ENCODE measurements at regions not wholly inside any gene's neighbourhood (a gene's known extent, or its start where the extent isn't known, plus 50 kb on each side); places are given as distances from the start of the nearest gene placed in this dataset.

- no peak for DNase-seq (ENCODE audit: low read depth)
- TF ChIP-seq, protein P1, sequence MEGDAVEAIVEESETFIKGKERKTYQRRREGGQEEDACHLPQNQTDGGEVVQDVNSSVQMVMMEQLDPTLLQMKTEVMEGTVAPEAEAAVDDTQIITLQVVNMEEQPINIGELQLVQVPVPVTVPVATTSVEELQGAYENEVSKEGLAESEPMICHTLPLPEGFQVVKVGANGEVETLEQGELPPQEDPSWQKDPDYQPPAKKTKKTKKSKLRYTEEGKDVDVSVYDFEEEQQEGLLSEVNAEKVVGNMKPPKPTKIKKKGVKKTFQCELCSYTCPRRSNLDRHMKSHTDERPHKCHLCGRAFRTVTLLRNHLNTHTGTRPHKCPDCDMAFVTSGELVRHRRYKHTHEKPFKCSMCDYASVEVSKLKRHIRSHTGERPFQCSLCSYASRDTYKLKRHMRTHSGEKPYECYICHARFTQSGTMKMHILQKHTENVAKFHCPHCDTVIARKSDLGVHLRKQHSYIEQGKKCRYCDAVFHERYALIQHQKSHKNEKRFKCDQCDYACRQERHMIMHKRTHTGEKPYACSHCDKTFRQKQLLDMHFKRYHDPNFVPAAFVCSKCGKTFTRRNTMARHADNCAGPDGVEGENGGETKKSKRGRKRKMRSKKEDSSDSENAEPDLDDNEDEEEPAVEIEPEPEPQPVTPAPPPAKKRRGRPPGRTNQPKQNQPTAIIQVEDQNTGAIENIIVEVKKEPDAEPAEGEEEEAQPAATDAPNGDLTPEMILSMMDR (IDR thresholded peaks at IDR 0.05; ENCODE audit: low read length, missing control alignments) = no peak
- no peak overlapping the region for H3K4me3 ChIP-seq (replicated peaks; ENCODE audit: low read depth, low read length)
These were observed 189.1 kb upstream of the SALL3 start for GRCh38 chr18:78790511-78790910.

DNA sequence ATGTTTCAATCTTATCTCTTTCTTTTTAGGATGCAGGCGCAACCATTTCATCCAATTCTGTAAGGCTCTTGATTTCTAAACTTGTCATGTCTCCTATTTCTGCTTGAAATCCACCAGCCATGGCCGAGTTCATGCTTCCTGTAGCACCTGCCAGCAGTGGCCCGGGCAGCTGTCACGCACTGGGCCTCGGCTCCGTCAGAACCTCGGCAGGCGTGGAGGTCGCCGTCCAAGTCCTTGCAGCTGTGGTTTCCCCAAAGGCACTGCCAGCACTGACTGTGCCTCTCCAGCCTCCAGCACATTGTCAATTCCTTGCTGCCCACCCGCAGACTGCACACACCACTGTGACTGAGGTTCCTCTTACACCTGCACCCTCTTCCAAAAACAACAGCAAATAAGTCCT, 188.7 kb upstream of the SALL3 start:
- DNase-seq (ENCODE audit: low read depth) = no peak
- TF ChIP-seq, protein P1 (IDR thresholded peaks at IDR 0.05; ENCODE audit: low read length, missing control alignments) = no peak
- H3K4me3 ChIP-seq (replicated peaks; ENCODE audit: low read depth, low read length) = no peak overlapping the region

DNA sequence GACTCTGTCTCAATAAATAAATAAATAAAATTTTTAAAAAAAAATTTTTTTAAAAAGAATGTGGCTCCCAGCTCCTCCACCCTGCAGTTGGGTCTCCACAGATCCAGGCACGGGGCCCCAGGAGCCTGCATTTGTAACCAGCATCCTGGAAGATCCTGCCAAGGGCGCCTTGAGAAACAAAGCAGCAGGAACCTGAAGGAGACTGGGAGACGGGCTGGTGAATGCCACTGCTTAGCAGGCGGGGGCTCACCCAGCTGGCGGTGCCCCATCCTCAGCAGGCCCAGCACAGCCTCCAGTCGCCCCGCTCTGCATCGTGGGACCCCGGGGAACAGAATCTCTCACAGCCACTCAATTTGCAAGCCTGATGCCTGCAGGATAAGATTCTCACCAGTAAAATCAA, 187.5 kb upstream of the SALL3 start:
- TF ChIP-seq, protein P1 (IDR thresholded peaks at IDR 0.05; ENCODE audit: low read length, missing control alignments) = no peak
- H3K4me3 ChIP-seq (replicated peaks; ENCODE audit: low read depth, low read length) = no peak overlapping the region
- DNase-seq (ENCODE audit: low read depth) = no peak

GRCh38 chr18:78792736-78793135, 186.9 kb upstream of the SALL3 start:
- H3K4me3 ChIP-seq (replicated peaks; ENCODE audit: low read depth, low read length) = no peak overlapping the region
- TF ChIP-seq, protein P1 (IDR thresholded peaks at IDR 0.05; ENCODE audit: low read length, missing control alignments) = no peak
- no peak for DNase-seq (ENCODE audit: low read depth)

- H3K4me3 ChIP-seq (replicated peaks; ENCODE audit: low read depth, low read length) = no peak overlapping the region
- TF ChIP-seq, protein P1 (IDR thresholded peaks at IDR 0.05; ENCODE audit: low read length, missing control alignments) = no peak
These were observed 186.1 kb upstream of the SALL3 start for GRCh38 chr18:78793313-78794070.

DNA sequence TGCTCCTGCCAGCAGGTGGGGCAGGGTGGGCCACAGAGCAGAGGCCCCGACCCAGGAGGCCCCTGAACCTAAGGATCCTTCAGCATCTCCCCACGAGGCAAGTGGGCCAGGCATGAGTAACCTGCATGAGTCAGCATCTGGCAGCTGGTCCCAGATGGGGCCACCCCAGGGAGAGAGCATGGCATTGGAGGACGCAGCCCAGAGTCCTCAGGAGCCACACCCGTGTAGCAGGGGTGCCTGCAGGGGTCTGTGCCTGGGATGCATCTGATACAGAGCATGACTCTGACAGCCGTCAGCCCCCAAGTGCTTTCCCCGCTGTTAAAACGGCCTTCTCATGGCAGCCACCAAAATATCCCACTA, 185.6 kb upstream of the SALL3 start:
- DNase-seq (ENCODE audit: low read depth) = no peak
- TF ChIP-seq, protein P1 (IDR thresholded peaks at IDR 0.05; ENCODE audit: low read length, missing control alignments) = no peak
- no peak overlapping the region for H3K4me3 ChIP-seq (replicated peaks; ENCODE audit: low read depth, low read length)

More at GRCh38 chr18:78793313-78794070, 186.1 kb upstream of the SALL3 start:
- no peak for DNase-seq (ENCODE audit: low read depth)

Data from fibroblast of pulmonary artery (primary cell).